GM12891 (cell line): ENCODE measurements at regions not wholly inside any gene's neighbourhood (a gene's known extent, or its start where the extent isn't known, plus 50 kb on each side); places are given as distances from the start of the nearest gene placed in this dataset.

Experiments used
- PAX5 ChIP-seq: IDR thresholded peaks from 2 replicates; pipeline ENCODE4 v1.6.1; 2011; ENCODE audit warnings: low read length, moderate library complexity, mild to moderate bottlenecking; ENCODE audit not compliant: insufficient read depth, severe bottlenecking
- POLR2A ChIP-seq: IDR thresholded peaks from 2 replicates; pipeline ENCODE4 v1.6.1; 2011; ENCODE audit warnings: low read depth, low read length, control low read depth
- POLR2AphosphoS5 ChIP-seq: IDR thresholded peaks from 2 replicates; pipeline ENCODE4 v1.6.1; 2011; ENCODE audit warnings: low read depth, low read length, control low read depth
- SPI1 ChIP-seq: IDR thresholded peaks from 2 replicates; pipeline ENCODE4 v1.6.1; 2011; ENCODE audit warnings: low read depth, low read length, control low read depth
- TAF1 ChIP-seq: IDR thresholded peaks from 2 replicates; pipeline ENCODE4 v1.6.1; 2011; ENCODE audit warnings: low read depth, low read length, control low read depth

- TF ChIP-seq POLR2AphosphoS5: no peak
- TF ChIP-seq PAX5: no peak
- TF ChIP-seq POLR2A: no peak
- no peak for TF ChIP-seq TAF1
- TF ChIP-seq SPI1: no peak
Observed at GRCh38 chr7:116420003-116420402, 79.5 kb upstream of the CAV2 start.
